ENCODE measurements at regions not wholly inside any gene's neighbourhood (a gene's known extent, or its start where the extent isn't known, plus 50 kb on each side); places are given as distances from the start of the nearest gene placed in this dataset.

- TF ChIP-seq POLR2A (IDR thresholded peaks at IDR 0.05) = no peak
- TF ChIP-seq, protein P1, sequence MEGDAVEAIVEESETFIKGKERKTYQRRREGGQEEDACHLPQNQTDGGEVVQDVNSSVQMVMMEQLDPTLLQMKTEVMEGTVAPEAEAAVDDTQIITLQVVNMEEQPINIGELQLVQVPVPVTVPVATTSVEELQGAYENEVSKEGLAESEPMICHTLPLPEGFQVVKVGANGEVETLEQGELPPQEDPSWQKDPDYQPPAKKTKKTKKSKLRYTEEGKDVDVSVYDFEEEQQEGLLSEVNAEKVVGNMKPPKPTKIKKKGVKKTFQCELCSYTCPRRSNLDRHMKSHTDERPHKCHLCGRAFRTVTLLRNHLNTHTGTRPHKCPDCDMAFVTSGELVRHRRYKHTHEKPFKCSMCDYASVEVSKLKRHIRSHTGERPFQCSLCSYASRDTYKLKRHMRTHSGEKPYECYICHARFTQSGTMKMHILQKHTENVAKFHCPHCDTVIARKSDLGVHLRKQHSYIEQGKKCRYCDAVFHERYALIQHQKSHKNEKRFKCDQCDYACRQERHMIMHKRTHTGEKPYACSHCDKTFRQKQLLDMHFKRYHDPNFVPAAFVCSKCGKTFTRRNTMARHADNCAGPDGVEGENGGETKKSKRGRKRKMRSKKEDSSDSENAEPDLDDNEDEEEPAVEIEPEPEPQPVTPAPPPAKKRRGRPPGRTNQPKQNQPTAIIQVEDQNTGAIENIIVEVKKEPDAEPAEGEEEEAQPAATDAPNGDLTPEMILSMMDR (IDR thresholded peaks at IDR 0.05) = no peak
These were observed 72.6 kb upstream of the METRNL start for GRCh38 chr17:83006515-83007455.
